PC-3 (cell line): ENCODE measurements at regions not wholly inside any gene's neighbourhood (a gene's known extent, or its start where the extent isn't known, plus 50 kb on each side); places are given as distances from the start of the nearest gene placed in this dataset.

Experiments used
- EZH2 ChIP-seq: fragments of 300-600 bp; sonication (generic); IDR thresholded peaks from one replicate; pipeline ENCODE4 v1.6.1; 2017; ENCODE audit warnings: antibody characterized with exemption, mild to moderate bottlenecking, low read length; ENCODE audit not compliant: unreplicated experiment
- EZH2phosphoT487 ChIP-seq: fragments of 300-600 bp; sonication (generic); IDR thresholded peaks from 2 replicates; pipeline ENCODE4 v1.6.1; 2018; ENCODE audit warnings: mild to moderate bottlenecking, antibody characterized with exemption, low read length, borderline replicate concordance
- TF ChIP-seq, protein P1 (sequence below): fragments of 300-600 bp; sonication (generic); conservative IDR thresholded peaks from 2 replicates; pipeline ENCODE4 v1.5.1; 2017; ENCODE audit warnings: antibody characterized with exemption, low read depth, mild to moderate bottlenecking, low read length

GRCh38 chr13:99078017-99078771, 100.3 kb upstream of the DOCK9 start:
- TF ChIP-seq, protein P1, sequence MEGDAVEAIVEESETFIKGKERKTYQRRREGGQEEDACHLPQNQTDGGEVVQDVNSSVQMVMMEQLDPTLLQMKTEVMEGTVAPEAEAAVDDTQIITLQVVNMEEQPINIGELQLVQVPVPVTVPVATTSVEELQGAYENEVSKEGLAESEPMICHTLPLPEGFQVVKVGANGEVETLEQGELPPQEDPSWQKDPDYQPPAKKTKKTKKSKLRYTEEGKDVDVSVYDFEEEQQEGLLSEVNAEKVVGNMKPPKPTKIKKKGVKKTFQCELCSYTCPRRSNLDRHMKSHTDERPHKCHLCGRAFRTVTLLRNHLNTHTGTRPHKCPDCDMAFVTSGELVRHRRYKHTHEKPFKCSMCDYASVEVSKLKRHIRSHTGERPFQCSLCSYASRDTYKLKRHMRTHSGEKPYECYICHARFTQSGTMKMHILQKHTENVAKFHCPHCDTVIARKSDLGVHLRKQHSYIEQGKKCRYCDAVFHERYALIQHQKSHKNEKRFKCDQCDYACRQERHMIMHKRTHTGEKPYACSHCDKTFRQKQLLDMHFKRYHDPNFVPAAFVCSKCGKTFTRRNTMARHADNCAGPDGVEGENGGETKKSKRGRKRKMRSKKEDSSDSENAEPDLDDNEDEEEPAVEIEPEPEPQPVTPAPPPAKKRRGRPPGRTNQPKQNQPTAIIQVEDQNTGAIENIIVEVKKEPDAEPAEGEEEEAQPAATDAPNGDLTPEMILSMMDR: no peak
- TF ChIP-seq EZH2: no peak
- TF ChIP-seq EZH2phosphoT487: no peak
